Right lobe of liver (tissue), 6 donors: ENCODE measurements at regions not wholly inside any gene's neighbourhood (a gene's known extent, or its start where the extent isn't known, plus 50 kb on each side); places are given as distances from the start of the nearest gene placed in this dataset.
A peak's percentile ranks its signal among the peaks of the same experiment; 100 is the strongest.

Experiments used
- ATAC-seq, 4 donors: fragments of 200-7000 bp; cut with Tn5 transposase; one replicate each; pipeline ENCODE4 v1.9.1; 2020; ENCODE audit warnings: mild to moderate bottlenecking in 4 of 4, moderate library complexity in 4 of 4
- DNase-seq, 3 donors: peaks; one replicate each; pipeline ENCODE4 v3.0.0-alpha.2; 2020
- H3K27ac ChIP-seq, 3 donors: fragments of 200-600 bp; one replicate each; pipeline ENCODE4 v1.8.0; 2022
- H3K27me3 ChIP-seq, 2 donors: fragments of 200-600 bp; one replicate each; pipeline ENCODE4 v1.8.0; 2022
- H3K36me3 ChIP-seq, 4 donors: fragments of 200-600 bp; sonication (generic) in 1 of 4; one replicate each; pipeline versions ENCODE4 v1.5.1 to v1.8.0; 2017 to 2022; ENCODE audit warnings: control low read depth in 1 of 4
- H3K4me1 ChIP-seq, 4 donors: fragments of 200-600 bp; sonication (generic) in 1 of 4; one replicate each; pipeline versions ENCODE4 v1.5.1 to v1.8.0; 2017 to 2022; ENCODE audit warnings: control low read depth in 1 of 4
- H3K4me3 ChIP-seq, 3 donors: fragments of 200-600 bp; one replicate each; pipeline ENCODE4 v1.8.0; 2022
- H3K9me3 ChIP-seq, 4 donors: fragments of 200-600 bp; sonication (generic) in 1 of 4; one replicate each; pipeline versions ENCODE4 v1.5.1 to v1.8.0; 2017 to 2022; ENCODE audit warnings: control low read depth in 1 of 4
- CTCF ChIP-seq, 4 donors: fragments of 200-600 bp in 3 of 4; fragments of 450-650 bp in 1 of 4; IDR thresholded peaks; one replicate each; pipeline versions ENCODE4 v1.5.1 to v1.8.0; 2016 to 2022; ENCODE audit warnings: antibody characterized with exemption in 4 of 4, mild to moderate bottlenecking in 2 of 4
- POLR2A ChIP-seq: fragments of 450-650 bp; IDR thresholded peaks from one replicate; pipeline ENCODE4 v1.6.1; 2017; ENCODE audit warnings: antibody characterized with exemption, mild to moderate bottlenecking
- WGBS: methylation state at CpG from one replicate; pipeline ENCODE4 v1.1.6; 2018; ENCODE audit warnings: low coverage, low lambda C conversion rate; ENCODE audit not compliant: insufficient coverage; ENCODE audit errors: missing lambda C conversion rate; 5-methylcytosine and 5-hydroxymethylcytosine counted together
- intact Hi-C, 2 donors: fragments of 100-400 bp; cut with DNase I; formaldehyde crosslinking; loops; one replicate each; pipeline versions ENCODE4 v1.11.2 to v1.14.1; 2022
- donor health status: DM: no; HTN: yes; CAD: no.
- donor health status: DM: no; HTN: no; CAD: no.
- donor health status: DM: no; HTN: no; CAD: no.
- donor health status: DM: no; HTN: yes; CAD: no.
- donor health status: DM: no; HTN: yes; CAD: no.

GRCh38 chr2:236507393-236508085 lies 62.1 kb upstream of the ACKR3 start:
- DNase-seq (peak in 1 of 3 donors; percentile 45), ATAC-seq (peak in 3 of 4 donors; percentile 40 to 59 (median 43))
- no peaks in the 10 kb centered on the region for H3K27me3 ChIP-seq
- WGBS: 71% methylated on average over 11 of the region's 56 CpGs
- no peak overlapping the region for H3K27ac ChIP-seq
- TF ChIP-seq POLR2A: no peak
- TF ChIP-seq CTCF (IDR thresholded peaks at IDR 0.05): no peak
- H3K4me3 ChIP-seq: peak overlapping the region in 2 of 3 donors; percentile 0 to 37
- H3K36me3 ChIP-seq: no peaks in the 10 kb centered on the region
- no peaks in the 10 kb centered on the region for H3K9me3 ChIP-seq
- H3K4me1 ChIP-seq: peaks cover 0 to 2% (median 0%) of the 10 kb centered on the region in 4 donors
- intact Hi-C loops: no loop called here

GRCh38 chr2:236508466-236508865 lies 61.2 kb upstream of the ACKR3 start:
- WGBS: 63% methylated on average over 5 of the region's 5 CpGs
- intact Hi-C loops: no loop called here
- Histone ChIP-seq H3K4me3 (no peak overlapping the region), H3K36me3 (no peaks in the 10 kb centered on the region), H3K9me3 (no peaks in the 10 kb centered on the region), H3K4me1 (peaks cover 0 to 2% (median 0%) of the 10 kb centered on the region in 4 donors), H3K27ac (no peak overlapping the region), H3K27me3 (no peaks in the 10 kb centered on the region)
- ATAC-seq (no peak), DNase-seq (no peak)
- no peak for TF ChIP-seq POLR2A
- TF ChIP-seq CTCF (IDR thresholded peaks at IDR 0.05): no peak

GRCh38 chr2:236510034-236510433 lies 59.6 kb upstream of the ACKR3 start:
- no peak for DNase-seq
- Histone ChIP-seq H3K4me1 (peaks cover 0 to 2% (median 0%) of the 10 kb centered on the region in 4 donors), H3K27ac (no peak overlapping the region), H3K27me3 (no peaks in the 10 kb centered on the region), H3K36me3 (no peaks in the 10 kb centered on the region), H3K9me3 (no peaks in the 10 kb centered on the region), H3K4me3 (no peak overlapping the region)
- TF ChIP-seq CTCF (IDR thresholded peaks at IDR 0.05): no peak
- TF ChIP-seq POLR2A: no peak
- 65% methylated on average over 2 of the region's 2 CpGs for WGBS
- intact Hi-C loops: loop anchor here (5.0 to 10.0 kb wide), 3 partner anchors 165 to 517 kb away; no protein-coding TSS in a partner anchor
- no peak for ATAC-seq

- intact Hi-C loops: loop anchor here (5.0 to 10.0 kb wide), 3 partner anchors 166 to 516 kb away; no protein-coding TSS in a partner anchor
- Histone ChIP-seq H3K27ac (no peak overlapping the region), H3K4me1 (peaks cover 0 to 2% (median 0%) of the 10 kb centered on the region in 4 donors), H3K4me3 (no peak overlapping the region), H3K27me3 (no peaks in the 10 kb centered on the region), H3K36me3 (no peaks in the 10 kb centered on the region), H3K9me3 (no peaks in the 10 kb centered on the region)
- TF ChIP-seq POLR2A (no peak), CTCF (IDR thresholded peaks at IDR 0.05) (no peak)
- 73% methylated on average over 3 of the region's 5 CpGs for WGBS
- ATAC-seq (no peak), DNase-seq (no peak)
Observed at GRCh38 chr2:236511266-236511665, 58.4 kb upstream of the ACKR3 start.
